ENCODE measurements at regions not wholly inside any gene's neighbourhood (a gene's known extent, or its start where the extent isn't known, plus 50 kb on each side); places are given as distances from the start of the nearest gene placed in this dataset.

DNA sequence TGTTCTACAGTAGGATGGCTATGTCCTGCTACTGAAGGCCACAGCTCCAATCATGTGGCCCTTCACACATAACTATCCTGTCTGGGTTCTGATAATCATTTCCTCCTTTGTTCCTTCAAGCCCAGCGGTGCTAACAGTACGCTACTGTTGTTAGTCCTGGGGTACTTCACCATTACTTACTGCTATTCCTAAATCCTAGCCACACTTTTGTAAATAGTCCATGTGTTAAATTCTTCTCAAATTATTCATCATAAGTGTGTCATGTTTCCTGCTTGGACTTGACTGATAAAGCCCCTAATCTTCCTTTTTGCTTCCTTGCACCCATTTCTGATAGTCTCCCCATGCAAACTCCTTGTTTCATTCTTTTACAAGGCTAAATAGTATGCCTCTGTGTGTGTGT, 332.6 kb downstream of the FGF13 start:
- no peak for TF ChIP-seq POLR2A (IDR thresholded peaks at IDR 0.05)
- TF ChIP-seq, protein P1, sequence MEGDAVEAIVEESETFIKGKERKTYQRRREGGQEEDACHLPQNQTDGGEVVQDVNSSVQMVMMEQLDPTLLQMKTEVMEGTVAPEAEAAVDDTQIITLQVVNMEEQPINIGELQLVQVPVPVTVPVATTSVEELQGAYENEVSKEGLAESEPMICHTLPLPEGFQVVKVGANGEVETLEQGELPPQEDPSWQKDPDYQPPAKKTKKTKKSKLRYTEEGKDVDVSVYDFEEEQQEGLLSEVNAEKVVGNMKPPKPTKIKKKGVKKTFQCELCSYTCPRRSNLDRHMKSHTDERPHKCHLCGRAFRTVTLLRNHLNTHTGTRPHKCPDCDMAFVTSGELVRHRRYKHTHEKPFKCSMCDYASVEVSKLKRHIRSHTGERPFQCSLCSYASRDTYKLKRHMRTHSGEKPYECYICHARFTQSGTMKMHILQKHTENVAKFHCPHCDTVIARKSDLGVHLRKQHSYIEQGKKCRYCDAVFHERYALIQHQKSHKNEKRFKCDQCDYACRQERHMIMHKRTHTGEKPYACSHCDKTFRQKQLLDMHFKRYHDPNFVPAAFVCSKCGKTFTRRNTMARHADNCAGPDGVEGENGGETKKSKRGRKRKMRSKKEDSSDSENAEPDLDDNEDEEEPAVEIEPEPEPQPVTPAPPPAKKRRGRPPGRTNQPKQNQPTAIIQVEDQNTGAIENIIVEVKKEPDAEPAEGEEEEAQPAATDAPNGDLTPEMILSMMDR (IDR thresholded peaks at IDR 0.05), result no peak

Measured in prostate gland (tissue), 2 donors.